Mesendoderm (in vitro differentiated cells): ENCODE measurements at regions not wholly inside any gene's neighbourhood (a gene's known extent, or its start where the extent isn't known, plus 50 kb on each side); places are given as distances from the start of the nearest gene placed in this dataset.

Experiments
- DNase-seq: peaks from one replicate; pipeline ENCODE4 v3.0.0; 2013
- H2AK5ac ChIP-seq: 2 replicates; pipeline ENCODE4 v1.6.1; 2013; ENCODE audit warnings: low read length, inconsistent platforms
- H2BK120ac ChIP-seq: 2 replicates; pipeline ENCODE4 v1.6.1; 2013; ENCODE audit warnings: low read depth, mild to moderate bottlenecking, low read length, moderate library complexity, mixed read lengths
- H2BK15ac ChIP-seq: replicated peaks from 2 replicates; pipeline ENCODE4 v1.6.1; 2013; ENCODE audit warnings: low read depth, mild to moderate bottlenecking, moderate library complexity
- H2BK5ac ChIP-seq: 2 replicates; pipeline ENCODE4 v1.6.1; 2013; ENCODE audit warnings: low read length, inconsistent platforms
- H3K18ac ChIP-seq: 2 replicates; pipeline ENCODE4 v1.6.1; 2013; ENCODE audit warnings: mild to moderate bottlenecking, low read length, mixed read lengths
- H3K23ac ChIP-seq: one replicate; pipeline ENCODE4 v1.6.1; 2013; ENCODE audit warnings: low read length
- H3K27ac ChIP-seq: 2 replicates; pipeline ENCODE4 v1.5.1; 2013; ENCODE audit warnings: low read depth, mild to moderate bottlenecking, inconsistent platforms, low read length, moderate library complexity
- H3K27me3 ChIP-seq: 2 replicates; pipeline ENCODE4 v1.6.1; 2013; ENCODE audit warnings: low read length, control low read depth, mild to moderate bottlenecking, inconsistent platforms; ENCODE audit not compliant: insufficient read depth, poor library complexity
- H3K36me3 ChIP-seq: 2 replicates; pipeline ENCODE4 v1.6.1; 2013; ENCODE audit warnings: low read length, inconsistent platforms; ENCODE audit not compliant: control insufficient read depth, insufficient read depth
- H3K4ac ChIP-seq: one replicate; pipeline ENCODE4 v1.6.1; 2013; ENCODE audit warnings: low read depth, mild to moderate bottlenecking, low read length, moderate library complexity
- H3K4me1 ChIP-seq: 2 replicates; pipeline ENCODE4 v1.6.1; 2013; ENCODE audit warnings: low read depth, low read length, inconsistent platforms; ENCODE audit not compliant: control insufficient read depth
- H3K4me2 ChIP-seq: 2 replicates; pipeline ENCODE4 v1.6.1; 2013; ENCODE audit warnings: low read length
- H3K4me3 ChIP-seq: 2 replicates; pipeline ENCODE4 v1.5.1; 2013; ENCODE audit warnings: mild to moderate bottlenecking, low read length
- H3K56ac ChIP-seq: one replicate; pipeline ENCODE4 v1.6.1; 2013; ENCODE audit warnings: low read length
- H3K79me1 ChIP-seq: 2 replicates; pipeline ENCODE4 v1.6.1; 2013; ENCODE audit warnings: low read length, inconsistent platforms
- H3K79me2 ChIP-seq: 2 replicates; pipeline ENCODE4 v1.6.1; 2013; ENCODE audit warnings: mild to moderate bottlenecking, low read length; ENCODE audit not compliant: control insufficient read depth, insufficient read depth
- H3K9ac ChIP-seq: 2 replicates; pipeline ENCODE4 v1.6.1; 2013; ENCODE audit warnings: low read length, inconsistent platforms
- H4K5ac ChIP-seq: one replicate; pipeline ENCODE4 v1.6.1; 2013; ENCODE audit warnings: low read length
- H4K8ac ChIP-seq: one replicate; pipeline ENCODE4 v1.6.1; 2013; ENCODE audit warnings: low read depth, mild to moderate bottlenecking, control low read depth, low read length, moderate library complexity
- WGBS: extraction: QIAGEN DNeasy Blood & Tissue Kit; methylation state at CpG from one replicate; pipeline ENCODE4 v1.1.7; 2013; ENCODE audit warnings: low lambda C conversion rate, missing lambda C conversion rate; ENCODE audit not compliant: insufficient coverage; ENCODE audit errors: extremely low coverage; 5-methylcytosine and 5-hydroxymethylcytosine counted together

GRCh38 chr20:55057779-55058415 is 582.5 kb downstream of the DOK5 start:
- Histone ChIP-seq H2AK5ac (no peak overlapping the region), H2BK5ac (no peak overlapping the region), H3K79me1 (no peaks in the 10 kb centered on the region), H3K27me3 (no peaks in the 10 kb centered on the region), H3K4me2 (no peak overlapping the region), H2BK120ac (no peak overlapping the region), H4K8ac (no peak overlapping the region), H3K56ac (no peak overlapping the region), H3K23ac (no peak overlapping the region), H3K79me2 (no peaks in the 10 kb centered on the region), H3K36me3 (no peaks in the 10 kb centered on the region), H4K5ac (no peak overlapping the region), H3K4ac (no peak overlapping the region), H3K18ac (no peak overlapping the region), H3K27ac (no peak overlapping the region), H3K4me3 (no peak overlapping the region), H3K4me1 (no peaks in the 10 kb centered on the region), H2BK15ac (no peak overlapping the region), H3K9ac (no peak overlapping the region)
- WGBS: no CpG with 5 or more reads among the region's 2 CpGs
- peak; percentile 7 for DNase-seq

- H3K27ac ChIP-seq: no peak overlapping the region
- H3K27me3 ChIP-seq: no peaks in the 10 kb centered on the region
- no CpG with 5 or more reads among the region's 3 CpGs for WGBS
These were observed 579.1 kb downstream of the DOK5 start for GRCh38 chr20:55054453-55054852.

GRCh38 chr20:55053389-55053788 is 578.0 kb downstream of the DOK5 start:
- H3K23ac ChIP-seq: no peak overlapping the region
- H3K18ac ChIP-seq: no peak overlapping the region
- no peak overlapping the region for H2BK15ac ChIP-seq
- H3K4me2 ChIP-seq: no peak overlapping the region
- H3K9ac ChIP-seq: no peak overlapping the region
- H2BK5ac ChIP-seq: no peak overlapping the region
- H4K5ac ChIP-seq: no peak overlapping the region
- H3K4me1 ChIP-seq: no peaks in the 10 kb centered on the region
- no peaks in the 10 kb centered on the region for H3K27me3 ChIP-seq
- no peaks in the 10 kb centered on the region for H3K36me3 ChIP-seq
- no peak for DNase-seq
- no peak overlapping the region for H3K27ac ChIP-seq
- H4K8ac ChIP-seq: no peak overlapping the region
- no peak overlapping the region for H2BK120ac ChIP-seq
- no peak overlapping the region for H2AK5ac ChIP-seq
- no peak overlapping the region for H3K4ac ChIP-seq
- H3K79me2 ChIP-seq: no peaks in the 10 kb centered on the region
- H3K4me3 ChIP-seq: no peak overlapping the region
- no peak overlapping the region for H3K56ac ChIP-seq
- no peaks in the 10 kb centered on the region for H3K79me1 ChIP-seq
- WGBS: no CpG with 5 or more reads among the region's 1 CpG

More at GRCh38 chr20:55054453-55054852, 579.1 kb downstream of the DOK5 start:
- no peaks in the 10 kb centered on the region for H3K79me1 ChIP-seq
- H2BK15ac ChIP-seq: no peak overlapping the region
- H2BK120ac ChIP-seq: no peak overlapping the region
- no peak overlapping the region for H3K18ac ChIP-seq
- H3K56ac ChIP-seq: no peak overlapping the region
- no peak overlapping the region for H3K9ac ChIP-seq
- no peak overlapping the region for H3K4me3 ChIP-seq
- H4K8ac ChIP-seq: no peak overlapping the region
- no peak overlapping the region for H2BK5ac ChIP-seq
- DNase-seq: no peak
- H3K4me1 ChIP-seq: no peaks in the 10 kb centered on the region
- no peak overlapping the region for H3K4me2 ChIP-seq
- no peak overlapping the region for H3K23ac ChIP-seq
- no peak overlapping the region for H3K4ac ChIP-seq
- H4K5ac ChIP-seq: no peak overlapping the region
- H2AK5ac ChIP-seq: no peak overlapping the region
- H3K36me3 ChIP-seq: no peaks in the 10 kb centered on the region
- H3K79me2 ChIP-seq: no peaks in the 10 kb centered on the region

- Histone ChIP-seq H3K23ac (no peak overlapping the region), H3K79me2 (no peaks in the 10 kb centered on the region), H3K9ac (no peak overlapping the region), H3K79me1 (no peaks in the 10 kb centered on the region), H2BK15ac (no peak overlapping the region), H3K18ac (no peak overlapping the region), H3K27ac (no peak overlapping the region), H3K4me1 (no peaks in the 10 kb centered on the region), H3K4me3 (no peak overlapping the region), H4K8ac (no peak overlapping the region), H2BK5ac (no peak overlapping the region), H4K5ac (no peak overlapping the region), H3K4me2 (no peak overlapping the region), H2AK5ac (no peak overlapping the region), H3K4ac (no peak overlapping the region), H3K36me3 (no peaks in the 10 kb centered on the region), H2BK120ac (no peak overlapping the region), H3K27me3 (no peaks in the 10 kb centered on the region), H3K56ac (no peak overlapping the region)
- WGBS: no CpG with 5 or more reads among the region's 2 CpGs
- DNase-seq: no peak
These were observed 577.1 kb downstream of the DOK5 start for GRCh38 chr20:55052459-55052858.

GRCh38 chr20:55038684-55039083 is 563.3 kb downstream of the DOK5 start:
- Histone ChIP-seq H3K4ac (no peak overlapping the region), H2BK15ac (no peak overlapping the region), H3K4me1 (no peaks in the 10 kb centered on the region), H4K8ac (no peak overlapping the region), H2BK120ac (no peak overlapping the region), H2BK5ac (no peak overlapping the region), H3K56ac (no peak overlapping the region), H3K9ac (no peak overlapping the region), H3K36me3 (no peaks in the 10 kb centered on the region), H4K5ac (no peak overlapping the region), H3K79me2 (no peaks in the 10 kb centered on the region), H3K18ac (no peak overlapping the region), H3K23ac (no peak overlapping the region), H2AK5ac (no peak overlapping the region), H3K4me3 (no peak overlapping the region), H3K27ac (no peak overlapping the region), H3K4me2 (no peak overlapping the region), H3K27me3 (no peaks in the 10 kb centered on the region), H3K79me1 (no peaks in the 10 kb centered on the region)
- no peak for DNase-seq

- Histone ChIP-seq H4K8ac (no peak overlapping the region), H4K5ac (no peak overlapping the region), H3K27ac (no peak overlapping the region), H3K4me3 (no peak overlapping the region), H2BK15ac (no peak overlapping the region), H3K27me3 (no peaks in the 10 kb centered on the region), H2AK5ac (no peak overlapping the region), H3K79me1 (no peaks in the 10 kb centered on the region), H3K9ac (no peak overlapping the region), H3K36me3 (no peaks in the 10 kb centered on the region), H3K4me2 (no peak overlapping the region), H3K56ac (no peak overlapping the region), H3K23ac (no peak overlapping the region), H2BK120ac (no peak overlapping the region), H3K4ac (no peak overlapping the region), H3K4me1 (no peaks in the 10 kb centered on the region), H3K18ac (no peak overlapping the region), H3K79me2 (no peaks in the 10 kb centered on the region), H2BK5ac (no peak overlapping the region)
- no peak for DNase-seq
These were observed 556.6 kb downstream of the DOK5 start for GRCh38 chr20:55031971-55032370.
